HEK293 (cell line): ENCODE measurements at regions not wholly inside any gene's neighbourhood (a gene's known extent, or its start where the extent isn't known, plus 50 kb on each side); places are given as distances from the start of the nearest gene placed in this dataset.

Experiments
- CTCF ChIA-PET: fragments of 350-600 bp; formaldehyde crosslinking; extraction: SDS; loops from one replicate; lab custom pipeline; 2021; ENCODE audit warnings: antibody characterized with exemption; lab: Yijun Ruan, JAX
- POLR2A ChIA-PET: fragments of 300-600 bp; formaldehyde crosslinking; extraction: SDS; loops from one replicate; lab custom pipeline; 2020; ENCODE audit warnings: antibody characterized with exemption, inconsistent platforms; lab: Yijun Ruan, JAX
- H3K27ac ChIP-seq: fragments of 200-500 bp; sonication (Bioruptor generic); 2 replicates; pipeline ENCODE4 v1.5.1; 2014; ENCODE audit warnings: low read depth, low read length, control low read depth, inconsistent platforms; ENCODE audit errors: extremely low read depth
- H3K36me3 ChIP-seq, 2 experiments: fragments of 200-500 bp in 1 of 2; sonication (Bioruptor generic) in 1 of 2; 1 replicate in 1 of 2; 2 replicates in 1 of 2; pipeline ENCODE4 v1.5.1; 2014 to 2017; ENCODE audit warnings: inconsistent platforms in 2 of 2, low read length in 2 of 2; ENCODE audit not compliant: control insufficient read depth in 2 of 2, insufficient read depth in 1 of 2
- H3K4me1 ChIP-seq: fragments of 200-500 bp; sonication (Bioruptor generic); 2 replicates; pipeline ENCODE4 v1.5.1; 2014; ENCODE audit warnings: mild to moderate bottlenecking, low read length, inconsistent platforms; ENCODE audit not compliant: control insufficient read depth, insufficient read depth
- H3K4me3 ChIP-seq: 2 replicates; pipeline ENCODE4 v1.5.1; 2011; ENCODE audit warnings: low read depth, mild to moderate bottlenecking, control low read depth, low read length, moderate library complexity
- H3K9me3 ChIP-seq: fragments of 200-500 bp; sonication (Bioruptor generic); 2 replicates; pipeline ENCODE4 v1.5.1; 2014; ENCODE audit warnings: low read depth, low read length, inconsistent platforms; ENCODE audit not compliant: control insufficient read depth, insufficient read depth
- GLIS2 ChIP-seq: fragments of 450-650 bp; formaldehyde crosslinking; IDR thresholded peaks from 2 replicates; pipeline ENCODE4 v1.5.1; 2016; ENCODE audit warnings: missing biosample characterization, missing genetic modification characterization
- IKZF3 ChIP-seq: fragments of 450-650 bp; IDR thresholded peaks from 2 replicates; pipeline ENCODE4 v1.5.0; 2018; ENCODE audit warnings: missing biosample characterization, mild to moderate bottlenecking, missing genetic modification characterization, moderate library complexity
- SCRT1 ChIP-seq: fragments of 450-650 bp; formaldehyde crosslinking; IDR thresholded peaks from 2 replicates; pipeline ENCODE4 v1.5.1; 2016; ENCODE audit warnings: missing biosample characterization, missing genetic modification characterization, borderline replicate concordance
- SETDB1 ChIP-seq: IDR thresholded peaks from one replicate; pipeline ENCODE4 v1.6.1; 2017; ENCODE audit warnings: mild to moderate bottlenecking, low read length, moderate library complexity, mixed read lengths; ENCODE audit not compliant: insufficient read length
- SP2 ChIP-seq: fragments of 450-650 bp; formaldehyde crosslinking; IDR thresholded peaks from 2 replicates; pipeline ENCODE4 v1.5.1; 2016; ENCODE audit warnings: missing biosample characterization, missing genetic modification characterization
- YY1 ChIP-seq: fragments of 450-650 bp; formaldehyde crosslinking; IDR thresholded peaks from 2 replicates; pipeline ENCODE4 v1.5.1; 2018; ENCODE audit warnings: missing biosample characterization, missing genetic modification characterization
- ZBTB10 ChIP-seq: fragments of 450-650 bp; formaldehyde crosslinking; IDR thresholded peaks from 2 replicates; pipeline ENCODE4 v1.5.1; 2016; ENCODE audit warnings: missing biosample characterization, missing genetic modification characterization
- ZBTB21 ChIP-seq: fragments of 450-650 bp; formaldehyde crosslinking; IDR thresholded peaks from 2 replicates; pipeline ENCODE4 v1.5.1; 2017; ENCODE audit warnings: missing biosample characterization, missing genetic modification characterization
- ZNF112 ChIP-seq: fragments of 450-650 bp; formaldehyde crosslinking; IDR thresholded peaks from 2 replicates; pipeline ENCODE4 v1.5.0; 2017; ENCODE audit warnings: missing biosample characterization, missing genetic modification characterization
- ZNF138 ChIP-seq: fragments of 450-650 bp; formaldehyde crosslinking; IDR thresholded peaks from 2 replicates; pipeline ENCODE4 v1.5.1; 2016; ENCODE audit warnings: missing biosample characterization, missing genetic modification characterization, borderline replicate concordance
- ZNF155 ChIP-seq: fragments of 450-650 bp; formaldehyde crosslinking; IDR thresholded peaks from 2 replicates; pipeline ENCODE4 v1.5.1; 2016; ENCODE audit warnings: missing biosample characterization, missing genetic modification characterization
- ZNF184 ChIP-seq: fragments of 450-650 bp; IDR thresholded peaks from 2 replicates; pipeline ENCODE4 v1.5.1; 2018; ENCODE audit warnings: missing biosample characterization, mild to moderate bottlenecking, missing genetic modification characterization
- ZNF202 ChIP-seq: fragments of 450-650 bp; formaldehyde crosslinking; IDR thresholded peaks from 2 replicates; pipeline ENCODE4 v1.5.1; 2016; ENCODE audit warnings: missing biosample characterization, missing genetic modification characterization, borderline replicate concordance
- ZNF221 ChIP-seq: fragments of 450-650 bp; formaldehyde crosslinking; IDR thresholded peaks from 2 replicates; pipeline ENCODE4 v1.5.1; 2017; ENCODE audit warnings: missing biosample characterization, missing genetic modification characterization, borderline replicate concordance
- ZNF23 ChIP-seq: fragments of 450-650 bp; formaldehyde crosslinking; IDR thresholded peaks from 2 replicates; pipeline ENCODE4 v1.5.1; 2016; ENCODE audit warnings: missing biosample characterization, missing genetic modification characterization, borderline replicate concordance
- ZNF473 ChIP-seq: fragments of 450-650 bp; formaldehyde crosslinking; IDR thresholded peaks from 2 replicates; pipeline ENCODE4 v1.5.1; 2017; ENCODE audit warnings: missing biosample characterization, missing genetic modification characterization
- ZNF48 ChIP-seq: fragments of 450-650 bp; formaldehyde crosslinking; IDR thresholded peaks from 2 replicates; pipeline ENCODE4 v1.5.1; 2016; ENCODE audit warnings: missing biosample characterization, missing genetic modification characterization
- ZNF521 ChIP-seq: fragments of 450-650 bp; formaldehyde crosslinking; IDR thresholded peaks from 2 replicates; pipeline ENCODE4 v1.5.1; 2017; ENCODE audit warnings: missing biosample characterization, mild to moderate bottlenecking, missing genetic modification characterization
- ZNF560 ChIP-seq: fragments of 450-650 bp; formaldehyde crosslinking; IDR thresholded peaks from 2 replicates; pipeline ENCODE4 v1.5.1; 2017; ENCODE audit warnings: missing biosample characterization, missing genetic modification characterization, borderline replicate concordance
- ZNF624 ChIP-seq: fragments of 450-650 bp; formaldehyde crosslinking; IDR thresholded peaks from 2 replicates; pipeline ENCODE4 v1.5.1; 2017; ENCODE audit warnings: missing biosample characterization, missing genetic modification characterization
- ZNF677 ChIP-seq: fragments of 450-650 bp; IDR thresholded peaks from 2 replicates; pipeline ENCODE4 v1.5.0; 2018; ENCODE audit warnings: missing biosample characterization, mild to moderate bottlenecking, missing genetic modification characterization, moderate library complexity
- ZNF701 ChIP-seq: fragments of 450-650 bp; formaldehyde crosslinking; IDR thresholded peaks from 2 replicates; pipeline ENCODE4 v1.5.1; 2016; ENCODE audit warnings: missing biosample characterization, missing genetic modification characterization
- ZNF791 ChIP-seq: fragments of 450-650 bp; formaldehyde crosslinking; IDR thresholded peaks from 2 replicates; pipeline ENCODE4 v1.5.1; 2016; ENCODE audit warnings: missing biosample characterization, missing genetic modification characterization
- TF ChIP-seq, protein P1 (sequence below): fragments of 450-650 bp; formaldehyde crosslinking; IDR thresholded peaks from 2 replicates; pipeline ENCODE4 v1.5.1; 2016; ENCODE audit warnings: missing biosample characterization, missing genetic modification characterization
- TF ChIP-seq, protein P2 (sequence below): fragments of 450-650 bp; formaldehyde crosslinking; IDR thresholded peaks from 2 replicates; pipeline ENCODE4 v1.5.1; 2016; ENCODE audit warnings: missing biosample characterization, missing genetic modification characterization

GRCh38 chr1:5574641-5575040 lies 417.6 kb downstream of the NPHP4 start:
- Histone ChIP-seq H3K27ac (no peak overlapping the region), H3K36me3 (no peaks in the 10 kb centered on the region), H3K4me1 (no peaks in the 10 kb centered on the region)
- ChIA-PET POLR2A (no interaction called here), CTCF (no interaction called here)
- TF ChIP-seq ZNF624 (no peak), ZNF677 (tag by site-specific recombination) (no peak), ZNF521 (tag by site-specific recombination) (no peak), ZNF138 (tag by site-specific recombination) (no peak), ZNF791 (tag by site-specific recombination) (no peak), ZNF48 (tag by site-specific recombination) (no peak), ZBTB21 (tag by site-specific recombination) (no peak), IKZF3 (no peak), GLIS2 (no peak)
- TF ChIP-seq, all 188 proteins: peak for 0
- Histone ChIP-seq H3K9me3 (no peaks in the 10 kb centered on the region), H3K4me3 (no peak overlapping the region)

DNA sequence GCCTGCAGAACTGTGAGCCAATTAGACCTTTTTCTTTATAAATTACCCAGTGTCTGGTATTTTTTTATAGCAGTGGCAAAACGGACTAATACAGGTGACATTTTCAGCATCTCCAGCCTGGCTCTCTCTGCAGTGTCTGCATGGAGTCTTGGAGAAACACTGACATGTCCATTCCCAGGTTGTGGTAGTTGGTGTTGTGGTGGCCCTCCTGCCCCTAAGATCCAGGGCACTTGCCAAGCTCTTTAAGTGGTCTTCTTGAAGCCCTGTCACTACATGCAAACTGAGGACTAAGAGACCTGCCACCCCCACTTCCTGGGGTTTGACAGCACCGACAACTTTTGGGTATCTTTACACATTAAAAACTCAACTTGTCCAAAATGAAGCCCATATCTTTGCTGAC lies 419.4 kb downstream of the NPHP4 start:
- TF ChIP-seq ZNF473 (tag by site-specific recombination) (no peak), YY1 (tag by site-specific recombination) (no peak), ZBTB10 (tag by site-specific recombination) (no peak), SP2 (tag by site-specific recombination) (no peak), SETDB1 (no peak), ZNF701 (no peak), SCRT1 (tag by site-specific recombination) (no peak), ZNF23 (tag by site-specific recombination) (no peak)
- TF ChIP-seq, protein P1, sequence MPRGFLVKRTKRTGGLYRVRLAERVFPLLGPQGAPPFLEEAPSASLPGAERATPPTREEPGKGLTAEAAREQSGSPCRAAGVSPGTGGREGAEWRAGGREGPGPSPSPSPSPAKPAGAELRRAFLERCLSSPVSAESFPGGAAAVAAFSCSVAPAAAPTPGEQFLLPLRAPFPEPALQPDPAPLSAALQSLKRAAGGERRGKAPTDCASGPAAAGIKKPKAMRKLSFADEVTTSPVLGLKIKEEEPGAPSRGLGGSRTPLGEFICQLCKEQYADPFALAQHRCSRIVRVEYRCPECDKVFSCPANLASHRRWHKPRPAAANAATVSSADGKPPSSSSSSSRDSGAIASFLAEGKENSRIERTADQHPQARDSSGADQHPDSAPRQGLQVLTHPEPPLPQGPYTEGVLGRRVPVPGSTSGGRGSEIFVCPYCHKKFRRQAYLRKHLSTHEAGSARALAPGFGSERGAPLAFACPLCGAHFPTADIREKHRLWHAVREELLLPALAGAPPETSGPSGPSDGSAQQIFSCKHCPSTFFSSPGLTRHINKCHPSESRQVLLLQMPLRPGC (tag by site-specific recombination): no peak
- ChIA-PET CTCF (interaction anchor here (0.6 kb wide), 1 partner anchor 63 kb away, joined by 7 read pairs; no protein-coding TSS in a partner anchor), POLR2A (no interaction called here)
- H3K9me3 ChIP-seq: no peaks in the 10 kb centered on the region
- H3K27ac ChIP-seq: no peak overlapping the region
- H3K36me3 ChIP-seq: no peaks in the 10 kb centered on the region
- no peak overlapping the region for H3K4me3 ChIP-seq
- H3K4me1 ChIP-seq: no peaks in the 10 kb centered on the region

DNA sequence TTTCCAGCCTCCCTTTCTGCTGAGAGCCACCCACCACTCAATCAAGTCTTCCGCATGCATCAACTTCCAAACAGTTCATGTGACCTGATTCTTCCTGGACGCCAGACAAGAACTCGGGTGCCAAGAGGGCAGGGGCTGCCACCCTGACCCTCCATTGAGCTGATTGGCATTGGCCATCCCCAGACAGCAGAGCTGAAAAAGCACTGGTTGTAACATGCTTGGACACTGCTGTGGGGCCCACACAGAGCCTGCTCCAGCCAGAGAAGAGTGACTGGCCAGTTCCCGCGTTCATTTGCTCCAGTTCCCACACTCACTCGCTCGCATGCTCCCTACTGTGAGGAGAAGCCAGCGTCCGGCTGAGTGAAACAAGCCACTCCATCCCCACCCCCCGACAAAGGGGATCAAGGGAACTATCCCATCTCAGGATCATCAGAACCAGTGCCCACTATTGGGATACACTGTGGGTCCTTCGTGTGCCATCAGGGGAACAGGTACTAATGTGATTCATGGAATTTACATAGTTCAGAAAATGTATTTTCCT lies 420.3 kb downstream of the NPHP4 start:
- H3K27ac ChIP-seq: no peak overlapping the region
- POLR2A ChIA-PET: no interaction called here

More for the DNA sequence above, 420.3 kb downstream of the NPHP4 start:
- Histone ChIP-seq H3K4me3 (no peak overlapping the region), H3K9me3 (no peaks in the 10 kb centered on the region), H3K36me3 (no peaks in the 10 kb centered on the region)
- TF ChIP-seq ZNF202 (tag by site-specific recombination): no peak
- no peak for TF ChIP-seq ZNF155 (tag by site-specific recombination)
- no peak for TF ChIP-seq ZNF221 (tag by site-specific recombination)
- TF ChIP-seq, protein P2, sequence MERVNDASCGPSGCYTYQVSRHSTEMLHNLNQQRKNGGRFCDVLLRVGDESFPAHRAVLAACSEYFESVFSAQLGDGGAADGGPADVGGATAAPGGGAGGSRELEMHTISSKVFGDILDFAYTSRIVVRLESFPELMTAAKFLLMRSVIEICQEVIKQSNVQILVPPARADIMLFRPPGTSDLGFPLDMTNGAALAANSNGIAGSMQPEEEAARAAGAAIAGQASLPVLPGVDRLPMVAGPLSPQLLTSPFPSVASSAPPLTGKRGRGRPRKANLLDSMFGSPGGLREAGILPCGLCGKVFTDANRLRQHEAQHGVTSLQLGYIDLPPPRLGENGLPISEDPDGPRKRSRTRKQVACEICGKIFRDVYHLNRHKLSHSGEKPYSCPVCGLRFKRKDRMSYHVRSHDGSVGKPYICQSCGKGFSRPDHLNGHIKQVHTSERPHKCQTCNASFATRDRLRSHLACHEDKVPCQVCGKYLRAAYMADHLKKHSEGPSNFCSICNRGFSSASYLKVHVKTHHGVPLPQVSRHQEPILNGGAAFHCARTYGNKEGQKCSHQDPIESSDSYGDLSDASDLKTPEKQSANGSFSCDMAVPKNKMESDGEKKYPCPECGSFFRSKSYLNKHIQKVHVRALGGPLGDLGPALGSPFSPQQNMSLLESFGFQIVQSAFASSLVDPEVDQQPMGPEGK: no peak
- no peak for TF ChIP-seq ZNF560 (tag by site-specific recombination)
- TF ChIP-seq ZNF184 (tag by site-specific recombination): no peak
- TF ChIP-seq ZNF112: no peak
- TF ChIP-seq, all 188 proteins: peak for 0
- H3K4me1 ChIP-seq: no peaks in the 10 kb centered on the region
- CTCF ChIA-PET: no interaction called here
